GM18502 (cell line): ENCODE measurements at regions not wholly inside any gene's neighbourhood (a gene's known extent, or its start where the extent isn't known, plus 50 kb on each side); places are given as distances from the start of the nearest gene placed in this dataset.

Experiments
- ATAC-seq: cut with Tn5 transposase; IDR thresholded peaks from one replicate; pipeline ENCODE4 v1.9.1; 2021; ENCODE audit warnings: mild to moderate bottlenecking; ENCODE audit not compliant: unreplicated experiment, poor library complexity

- ATAC-seq: peak; percentile 65
These were observed 185.7 kb upstream of the ADO start for GRCh38 chr10:62618576-62619412.

GRCh38 chr10:62619413-62619738 is 185.1 kb upstream of the ADO start:
- peak; percentile 43 for ATAC-seq

GRCh38 chr10:62620491-62620890 is 184.0 kb upstream of the ADO start:
- ATAC-seq: no peak

- no peak for ATAC-seq
These were observed 181.3 kb upstream of the ADO start for GRCh38 chr10:62623223-62623622.

- ATAC-seq: no peak
These were observed 179.0 kb upstream of the ADO start for GRCh38 chr10:62625484-62625883.

- ATAC-seq: no peak
These were observed 178.4 kb upstream of the ADO start for GRCh38 chr10:62626079-62626478.

GRCh38 chr10:62626817-62627216 is 177.7 kb upstream of the ADO start:
- ATAC-seq: no peak

GRCh38 chr10:62627983-62628382 is 176.5 kb upstream of the ADO start:
- ATAC-seq: no peak

- no peak for ATAC-seq
These were observed 173.3 kb upstream of the ADO start for GRCh38 chr10:62631241-62631640.

- peak; percentile 84 for ATAC-seq
These were observed 172.3 kb upstream of the ADO start for GRCh38 chr10:62632071-62632809.

- ATAC-seq: no peak
These were observed 170.5 kb upstream of the ADO start for GRCh38 chr10:62633976-62634375.

GRCh38 chr10:62634576-62634975 is 169.9 kb upstream of the ADO start:
- no peak for ATAC-seq

- ATAC-seq: no peak
These were observed 169.4 kb upstream of the ADO start for GRCh38 chr10:62635127-62635526.

GRCh38 chr10:62636825-62637248 is 167.7 kb upstream of the ADO start:
- ATAC-seq: no peak

- peak; percentile 68 for ATAC-seq
These were observed 167.1 kb upstream of the ADO start for GRCh38 chr10:62637249-62638061.

GRCh38 chr10:62638062-62638477 is 166.4 kb upstream of the ADO start:
- peak; percentile 38 for ATAC-seq

- ATAC-seq: no peak
These were observed 165.4 kb upstream of the ADO start for GRCh38 chr10:62639144-62639543.

- no peak for ATAC-seq
These were observed 164.1 kb upstream of the ADO start for GRCh38 chr10:62640411-62640810.

- ATAC-seq: no peak
These were observed 160.6 kb upstream of the ADO start for GRCh38 chr10:62643606-62644587.
